Parathyroid adenoma (tissue), 2 donors: ENCODE measurements at regions not wholly inside any gene's neighbourhood (a gene's known extent, or its start where the extent isn't known, plus 50 kb on each side); places are given as distances from the start of the nearest gene placed in this dataset.

ENCODE experiments used
- H2AFZ ChIP-seq: fragments of 300-600 bp; sonication (generic); one replicate; pipeline ENCODE4 v1.7.0; 2017; ENCODE audit warnings: antibody characterized with exemption, mild to moderate bottlenecking
- H3K27ac ChIP-seq: fragments of 300-600 bp; sonication (generic); one replicate; pipeline ENCODE4 v1.7.0; 2017
- H3K27me3 ChIP-seq: fragments of 300-600 bp; sonication (generic); one replicate; pipeline ENCODE4 v1.7.0; 2017; ENCODE audit warnings: low read length; ENCODE audit not compliant: control insufficient read depth, insufficient read depth
- H3K36me3 ChIP-seq: fragments of 300-600 bp; sonication (generic); one replicate; pipeline ENCODE4 v1.7.0; 2017; ENCODE audit warnings: low read length; ENCODE audit not compliant: control insufficient read depth, insufficient read depth
- H3K4me1 ChIP-seq: fragments of 300-600 bp; sonication (generic); one replicate; pipeline ENCODE4 v1.7.0; 2017; ENCODE audit warnings: control low read depth
- H3K4me2 ChIP-seq: fragments of 300-600 bp; sonication (generic); one replicate; pipeline ENCODE4 v1.7.0; 2017; ENCODE audit warnings: low read length
- H3K4me3 ChIP-seq: fragments of 300-600 bp; sonication (generic); one replicate; pipeline ENCODE4 v1.7.0; 2017; ENCODE audit warnings: low read depth, low read length
- H3K79me2 ChIP-seq: fragments of 300-600 bp; sonication (generic); one replicate; pipeline ENCODE4 v1.7.0; 2017; ENCODE audit warnings: control low read depth
- H3K9ac ChIP-seq: fragments of 300-600 bp; sonication (generic); one replicate; pipeline ENCODE4 v1.7.0; 2017; ENCODE audit warnings: mild to moderate bottlenecking
- H3K9me3 ChIP-seq: fragments of 300-600 bp; sonication (generic); one replicate; pipeline ENCODE4 v1.7.0; 2017; ENCODE audit warnings: low read length; ENCODE audit not compliant: control insufficient read depth
- TF ChIP-seq, protein P1 (sequence below): fragments of 300-600 bp; sonication (generic); IDR thresholded peaks from one replicate; pipeline ENCODE4 v1.7.0; 2017; ENCODE audit warnings: antibody characterized with exemption, mild to moderate bottlenecking
- donor health status: primary hyperparathyroidism.

DNA sequence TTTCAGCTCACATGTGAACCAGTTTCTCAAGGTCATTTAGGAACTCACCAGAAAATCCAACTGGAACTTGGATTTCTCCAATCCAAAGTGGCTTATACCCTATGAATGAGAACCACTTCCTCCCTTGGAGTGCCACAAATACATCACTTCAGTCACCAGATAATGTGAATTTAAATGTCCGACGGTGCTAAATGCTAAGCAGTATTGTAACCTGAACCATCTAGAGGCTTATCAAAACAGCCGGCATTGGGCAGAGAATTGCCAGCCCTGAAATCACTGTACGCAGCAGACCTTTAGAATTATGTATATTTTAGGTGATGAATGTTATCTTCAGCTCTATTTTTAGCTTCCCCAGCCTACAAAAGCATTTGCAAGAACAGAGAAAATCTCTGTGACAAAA, 76.8 kb upstream of the COX20 start:
- H3K79me2 ChIP-seq = no peaks in the 10 kb centered on the region
- H3K4me2 ChIP-seq = peak overlapping the region; percentile 13
- H3K27ac ChIP-seq = peak overlapping the region; percentile 76
- no peaks in the 10 kb centered on the region for H3K27me3 ChIP-seq
- no peaks in the 10 kb centered on the region for H3K9me3 ChIP-seq
- H3K4me1 ChIP-seq = peaks cover 3% of the 10 kb centered on the region
- no peak overlapping the region for H3K9ac ChIP-seq
- TF ChIP-seq, protein P1, sequence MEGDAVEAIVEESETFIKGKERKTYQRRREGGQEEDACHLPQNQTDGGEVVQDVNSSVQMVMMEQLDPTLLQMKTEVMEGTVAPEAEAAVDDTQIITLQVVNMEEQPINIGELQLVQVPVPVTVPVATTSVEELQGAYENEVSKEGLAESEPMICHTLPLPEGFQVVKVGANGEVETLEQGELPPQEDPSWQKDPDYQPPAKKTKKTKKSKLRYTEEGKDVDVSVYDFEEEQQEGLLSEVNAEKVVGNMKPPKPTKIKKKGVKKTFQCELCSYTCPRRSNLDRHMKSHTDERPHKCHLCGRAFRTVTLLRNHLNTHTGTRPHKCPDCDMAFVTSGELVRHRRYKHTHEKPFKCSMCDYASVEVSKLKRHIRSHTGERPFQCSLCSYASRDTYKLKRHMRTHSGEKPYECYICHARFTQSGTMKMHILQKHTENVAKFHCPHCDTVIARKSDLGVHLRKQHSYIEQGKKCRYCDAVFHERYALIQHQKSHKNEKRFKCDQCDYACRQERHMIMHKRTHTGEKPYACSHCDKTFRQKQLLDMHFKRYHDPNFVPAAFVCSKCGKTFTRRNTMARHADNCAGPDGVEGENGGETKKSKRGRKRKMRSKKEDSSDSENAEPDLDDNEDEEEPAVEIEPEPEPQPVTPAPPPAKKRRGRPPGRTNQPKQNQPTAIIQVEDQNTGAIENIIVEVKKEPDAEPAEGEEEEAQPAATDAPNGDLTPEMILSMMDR = no peak
- H2AFZ ChIP-seq = peak overlapping the region; percentile 68
- no peaks in the 10 kb centered on the region for H3K36me3 ChIP-seq
- H3K4me3 ChIP-seq = no peak overlapping the region

DNA sequence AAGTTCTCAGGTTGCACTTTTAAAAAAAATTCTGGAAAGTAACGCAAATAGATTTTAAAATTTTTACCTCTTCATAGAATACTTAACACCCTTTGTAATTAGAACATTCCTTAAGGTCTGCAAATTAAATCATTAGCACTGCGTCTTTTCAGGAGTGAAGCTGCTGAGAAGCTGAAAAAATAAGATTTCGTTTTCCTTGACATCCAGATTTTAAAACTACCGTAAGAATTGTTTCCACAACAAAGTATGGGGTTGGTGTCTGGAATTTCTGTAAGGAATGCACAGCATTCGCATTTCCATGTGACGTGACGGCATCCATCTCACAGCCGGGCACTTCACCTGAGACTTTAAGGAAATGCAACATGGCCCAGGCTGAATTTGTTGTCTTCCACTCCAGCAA, 76.3 kb upstream of the COX20 start:
- Histone ChIP-seq H3K9me3 (no peaks in the 10 kb centered on the region), H3K27ac (peak overlapping the region; percentile 76), H3K4me1 (peaks cover 3% of the 10 kb centered on the region), H3K79me2 (no peaks in the 10 kb centered on the region), H3K4me2 (no peak overlapping the region), H3K4me3 (no peak overlapping the region), H3K27me3 (no peaks in the 10 kb centered on the region), H2AFZ (peak overlapping the region; percentile 68), H3K9ac (no peak overlapping the region), H3K36me3 (no peaks in the 10 kb centered on the region)
- TF ChIP-seq, protein P1 = no peak

DNA sequence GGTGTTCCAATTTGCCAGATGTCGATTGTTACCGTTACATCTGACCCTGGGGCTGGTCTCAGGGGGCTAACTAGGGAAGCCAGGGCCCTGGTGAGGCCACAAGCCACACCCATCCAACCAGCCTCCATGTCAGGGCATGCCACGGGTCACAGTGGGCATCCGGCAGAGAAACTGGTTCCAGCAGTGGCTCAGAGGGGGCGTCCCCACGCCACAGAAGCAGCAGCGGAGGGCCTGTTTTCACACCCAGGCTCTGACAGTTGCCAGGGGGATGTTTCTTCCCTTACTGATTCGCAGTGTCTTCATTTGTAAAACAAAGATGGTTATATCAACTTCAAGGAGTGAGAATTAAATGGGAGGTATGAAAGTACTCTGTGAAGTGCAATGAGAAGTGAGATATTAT, 75.0 kb upstream of the COX20 start:
- no peak overlapping the region for H3K4me2 ChIP-seq
- no peaks in the 10 kb centered on the region for H3K27me3 ChIP-seq
- no peak overlapping the region for H3K9ac ChIP-seq
- no peaks in the 10 kb centered on the region for H3K36me3 ChIP-seq
- no peak overlapping the region for H3K27ac ChIP-seq
- TF ChIP-seq, protein P1 = no peak
- no peaks in the 10 kb centered on the region for H3K79me2 ChIP-seq
- peaks cover 3% of the 10 kb centered on the region for H3K4me1 ChIP-seq
- no peak overlapping the region for H2AFZ ChIP-seq
- no peaks in the 10 kb centered on the region for H3K9me3 ChIP-seq
- H3K4me3 ChIP-seq = no peak overlapping the region

DNA sequence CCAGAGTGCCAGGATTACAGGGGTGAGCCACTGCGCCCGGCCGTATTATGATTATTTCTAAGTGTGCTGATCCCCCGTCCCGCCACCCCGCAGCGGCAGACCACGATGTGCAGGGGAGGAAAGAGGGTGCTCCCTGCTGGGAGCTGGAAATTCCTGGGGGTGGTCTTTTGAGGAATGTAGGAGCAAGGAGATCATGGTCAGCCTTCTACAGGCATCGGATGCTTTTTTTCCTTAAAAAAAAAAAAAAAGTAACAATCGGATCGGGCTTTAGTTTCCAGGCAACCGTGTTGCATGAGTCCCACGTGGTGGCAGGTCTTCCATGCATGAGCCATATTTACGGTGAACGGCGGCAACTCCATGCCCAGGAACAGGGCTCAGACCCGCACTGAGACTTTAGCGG, 74.2 kb upstream of the COX20 start:
- TF ChIP-seq, protein P1 = no peak
- Histone ChIP-seq H3K4me2 (no peak overlapping the region), H3K27me3 (no peaks in the 10 kb centered on the region), H3K4me1 (peaks cover 3% of the 10 kb centered on the region), H3K9ac (no peak overlapping the region), H3K36me3 (no peaks in the 10 kb centered on the region), H3K9me3 (no peaks in the 10 kb centered on the region), H3K27ac (no peak overlapping the region), H2AFZ (no peak overlapping the region), H3K4me3 (no peak overlapping the region), H3K79me2 (no peaks in the 10 kb centered on the region)

DNA sequence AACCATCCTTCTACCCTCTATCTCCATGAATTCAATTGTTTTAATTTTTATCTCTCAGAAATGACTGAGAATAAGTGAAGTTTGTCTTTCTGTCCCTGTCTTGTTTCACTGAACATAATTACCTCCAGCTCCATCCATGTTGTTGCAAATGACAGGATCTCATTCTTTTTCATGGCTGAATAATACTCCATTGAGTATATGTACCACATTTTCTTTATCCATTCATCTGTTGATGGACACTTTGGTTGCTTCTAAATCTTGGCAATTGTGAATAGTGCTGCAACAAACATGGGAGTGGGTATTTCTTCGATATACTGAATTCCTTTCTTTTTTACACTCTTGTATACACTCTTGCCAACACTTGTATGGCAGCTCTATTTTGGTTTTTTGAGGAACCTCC, 72.8 kb upstream of the COX20 start:
- TF ChIP-seq, protein P1 = no peak
- H3K4me2 ChIP-seq = no peak overlapping the region

More for the DNA sequence above, 72.8 kb upstream of the COX20 start:
- no peaks in the 10 kb centered on the region for H3K9me3 ChIP-seq
- no peak overlapping the region for H2AFZ ChIP-seq
- H3K4me3 ChIP-seq = no peak overlapping the region
- H3K27ac ChIP-seq = no peak overlapping the region
- no peaks in the 10 kb centered on the region for H3K36me3 ChIP-seq
- no peaks in the 10 kb centered on the region for H3K27me3 ChIP-seq
- no peak overlapping the region for H3K9ac ChIP-seq
- H3K79me2 ChIP-seq = no peaks in the 10 kb centered on the region
- H3K4me1 ChIP-seq = peaks cover 3% of the 10 kb centered on the region
